Brain microvascular endothelial cell (primary cell): ENCODE measurements at regions not wholly inside any gene's neighbourhood (a gene's known extent, or its start where the extent isn't known, plus 50 kb on each side); places are given as distances from the start of the nearest gene placed in this dataset.

Experiments
- DNase-seq: peaks from one replicate; pipeline ENCODE4 v3.0.0-alpha.2; 2020
- H3K27ac ChIP-seq: fragments of 250-450 bp; sonication (Bioruptor Pico); 2 replicates; pipeline ENCODE4 v1.5.1; 2020; ENCODE audit warnings: mild to moderate bottlenecking, moderate library complexity
- H3K27me3 ChIP-seq: fragments of 250-450 bp; sonication (Bioruptor Pico); replicated peaks from 2 replicates; pipeline ENCODE4 v1.5.1; 2020; ENCODE audit warnings: mild to moderate bottlenecking
- H3K36me3 ChIP-seq: fragments of 250-450 bp; sonication (Bioruptor Pico); replicated peaks from 2 replicates; pipeline ENCODE4 v1.5.1; 2020; ENCODE audit warnings: mild to moderate bottlenecking
- H3K4me3 ChIP-seq: 2 replicates; pipeline ENCODE4 v1.5.1; 2011; ENCODE audit warnings: low read depth, mild to moderate bottlenecking, control low read depth, low read length, moderate library complexity
- CTCF ChIP-seq: IDR thresholded peaks from 2 replicates; pipeline ENCODE4 v1.5.1; 2011; ENCODE audit warnings: low read depth, mild to moderate bottlenecking, moderate library complexity, low read length, control low read depth, inconsistent platforms; ENCODE audit errors: missing control alignments
- in situ Hi-C: cut with HindIII; loops from 2 replicates; pipeline ENCODE4 v1.10.0; 2017; ENCODE audit warnings: low sequenced_read_pairs, low pct_ligation_motif_present

- peaks cover 33% of the 10 kb centered on the region for H3K27me3 ChIP-seq
- H3K27ac ChIP-seq, result no peak overlapping the region
- no peak for DNase-seq
- H3K36me3 ChIP-seq, result no peaks in the 10 kb centered on the region
- H3K4me3 ChIP-seq, result no peak overlapping the region
- no peak for TF ChIP-seq CTCF
- in situ Hi-C loops, result no loop called here
Measured at GRCh38 chr17:77637818-77638575, 320.5 kb upstream of the TNRC6C start.

- in situ Hi-C loops, result no loop called here
- Histone ChIP-seq H3K27me3 (peaks cover 35% of the 10 kb centered on the region), H3K36me3 (no peaks in the 10 kb centered on the region), H3K27ac (no peak overlapping the region), H3K4me3 (no peak overlapping the region)
- TF ChIP-seq CTCF, result no peak
- no peak for DNase-seq
Measured at GRCh38 chr17:77640252-77640651, 318.3 kb upstream of the TNRC6C start.

GRCh38 chr17:77640916-77641605 is 317.4 kb upstream of the TNRC6C start:
- DNase-seq, result no peak
- in situ Hi-C loops, result no loop called here

GRCh38 chr17:77641718-77642117 is 316.8 kb upstream of the TNRC6C start:
- DNase-seq, result no peak
- no peak for TF ChIP-seq CTCF
- H3K4me3 ChIP-seq, result no peak overlapping the region
- peaks cover 31% of the 10 kb centered on the region for H3K27me3 ChIP-seq
- H3K27ac ChIP-seq, result no peak overlapping the region
- H3K36me3 ChIP-seq, result no peaks in the 10 kb centered on the region
- in situ Hi-C loops, result no loop called here

More at GRCh38 chr17:77640916-77641605, 317.4 kb upstream of the TNRC6C start:
- H3K4me3 ChIP-seq, result no peak overlapping the region
- H3K27me3 ChIP-seq, result peaks cover 35% of the 10 kb centered on the region
- H3K27ac ChIP-seq, result no peak overlapping the region
- no peak for TF ChIP-seq CTCF
- no peaks in the 10 kb centered on the region for H3K36me3 ChIP-seq

GRCh38 chr17:77644181-77645071 is 314.1 kb upstream of the TNRC6C start:
- H3K4me3 ChIP-seq, result no peak overlapping the region
- no peak for DNase-seq
- no peak overlapping the region for H3K27ac ChIP-seq
- TF ChIP-seq CTCF, result no peak
- in situ Hi-C loops, result no loop called here
- H3K27me3 ChIP-seq, result peaks cover 10% of the 10 kb centered on the region
- H3K36me3 ChIP-seq, result no peaks in the 10 kb centered on the region
